ENCODE measurements at regions not wholly inside any gene's neighbourhood (a gene's known extent, or its start where the extent isn't known, plus 50 kb on each side); places are given as distances from the start of the nearest gene placed in this dataset.

- no peak for TF ChIP-seq POLR2AphosphoS5 (IDR thresholded peaks at IDR 0.05; ENCODE audit: low read depth, low read length)
- Histone ChIP-seq H3K36me3 (ENCODE audit: control insufficient read depth, insufficient read depth, low read length) (no peaks in the 10 kb centered on the region), H3K4me3 (ENCODE audit: low read depth in 2 of 2, low read length in 2 of 2) (no peak overlapping the region), H3K27ac (ENCODE audit: low read length) (no peak overlapping the region), H3K9me3 (ENCODE audit: control insufficient read depth, insufficient read depth, low read depth, low read length) (no peaks in the 10 kb centered on the region), H3K27me3 (ENCODE audit: control insufficient read depth, insufficient read depth, low read length) (no peaks in the 10 kb centered on the region; the same call in 1 of the 2 replicates), H3K4me1 (ENCODE audit: control insufficient read depth, insufficient read depth, low read length) (no peaks in the 10 kb centered on the region)
- CTCF ChIA-PET: no interaction called here
- intact Hi-C loops (cut with micrococcal nuclease; ENCODE audit: unreplicated experiment) (no loop called here), in situ Hi-C loops (cut with HindIII; ENCODE audit: low pct_unique_long_range_greater_than_20kb, low sequenced_read_pairs) (no loop called here)
- ATAC-seq (no peak), DNase-seq (ENCODE audit: low read depth, low spot score) (no peak)
- POLR2A ChIA-PET: no interaction called here
- no TSS peak for BruUV-seq (replicated peaks)
Observed at GRCh38 chr6:122347751-122348150, 51.7 kb upstream of the HSF2 start.

Data from Panc1 (cell line).